ENCODE measurements at regions not wholly inside any gene's neighbourhood (a gene's known extent, or its start where the extent isn't known, plus 50 kb on each side); places are given as distances from the start of the nearest gene placed in this dataset.

DNA sequence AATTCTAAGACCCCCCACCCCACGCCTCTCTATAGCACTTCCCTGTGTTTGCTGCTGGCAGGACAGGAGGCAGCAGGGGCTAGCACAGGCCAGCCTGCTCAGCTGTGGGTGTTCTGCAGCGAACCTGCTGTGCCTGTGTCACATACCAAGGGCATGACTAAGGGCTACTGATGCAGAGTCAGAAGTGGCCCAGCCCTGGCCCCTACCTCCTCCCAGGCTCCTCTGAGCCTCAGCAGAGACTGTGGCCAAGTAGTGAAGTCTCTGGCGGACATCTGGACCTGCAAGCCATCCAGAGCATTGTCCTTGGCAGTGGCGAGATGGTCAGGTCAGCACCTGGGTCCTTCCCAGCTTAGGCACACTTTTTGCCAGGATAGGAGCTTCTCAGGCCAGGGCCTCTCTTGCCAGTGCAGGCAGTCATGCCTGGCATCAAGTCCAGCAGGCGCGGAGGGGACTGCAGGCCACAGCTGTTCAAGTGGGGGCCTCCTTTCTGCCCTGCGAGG, 116.3 kb upstream of the RET start:
- peaks cover 0 to 26% (median 7%) of the 10 kb centered on the region in 3 donors for H3K4me1 ChIP-seq
- TF ChIP-seq, protein P1, sequence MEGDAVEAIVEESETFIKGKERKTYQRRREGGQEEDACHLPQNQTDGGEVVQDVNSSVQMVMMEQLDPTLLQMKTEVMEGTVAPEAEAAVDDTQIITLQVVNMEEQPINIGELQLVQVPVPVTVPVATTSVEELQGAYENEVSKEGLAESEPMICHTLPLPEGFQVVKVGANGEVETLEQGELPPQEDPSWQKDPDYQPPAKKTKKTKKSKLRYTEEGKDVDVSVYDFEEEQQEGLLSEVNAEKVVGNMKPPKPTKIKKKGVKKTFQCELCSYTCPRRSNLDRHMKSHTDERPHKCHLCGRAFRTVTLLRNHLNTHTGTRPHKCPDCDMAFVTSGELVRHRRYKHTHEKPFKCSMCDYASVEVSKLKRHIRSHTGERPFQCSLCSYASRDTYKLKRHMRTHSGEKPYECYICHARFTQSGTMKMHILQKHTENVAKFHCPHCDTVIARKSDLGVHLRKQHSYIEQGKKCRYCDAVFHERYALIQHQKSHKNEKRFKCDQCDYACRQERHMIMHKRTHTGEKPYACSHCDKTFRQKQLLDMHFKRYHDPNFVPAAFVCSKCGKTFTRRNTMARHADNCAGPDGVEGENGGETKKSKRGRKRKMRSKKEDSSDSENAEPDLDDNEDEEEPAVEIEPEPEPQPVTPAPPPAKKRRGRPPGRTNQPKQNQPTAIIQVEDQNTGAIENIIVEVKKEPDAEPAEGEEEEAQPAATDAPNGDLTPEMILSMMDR (IDR thresholded peaks at IDR 0.05), result no peak
- TF ChIP-seq POLR2A (IDR thresholded peaks at IDR 0.05), result no peak
- H3K27me3 ChIP-seq, result no peaks in the 10 kb centered on the region
- H3K27ac ChIP-seq, result no peak overlapping the region
- H3K4me3 ChIP-seq, result no peak overlapping the region
- 44% methylated on average over 1 of the region's 7 CpGs; no CpG with 5 or more reads in 1 of the 2 donors for WGBS, 2 donors
- no peaks in the 10 kb centered on the region for H3K36me3 ChIP-seq
- DNase-seq, result no peak
- intact Hi-C loops (cut with DNase I), result no loop called here
- no peaks in the 10 kb centered on the region for H3K9me3 ChIP-seq

GRCh38 chr10:42960991-42961795, 115.7 kb upstream of the RET start:
- Histone ChIP-seq H3K9me3 (no peaks in the 10 kb centered on the region), H3K27me3 (no peaks in the 10 kb centered on the region), H3K4me1 (peaks cover 0 to 26% (median 7%) of the 10 kb centered on the region in 3 donors), H3K27ac (no peak overlapping the region), H3K4me3 (no peak overlapping the region), H3K36me3 (no peaks in the 10 kb centered on the region)
- TF ChIP-seq, protein P1 (IDR thresholded peaks at IDR 0.05), result no peak
- no peak for TF ChIP-seq POLR2A (IDR thresholded peaks at IDR 0.05)
- WGBS, 2 donors, result 59 to 77% methylated on average over 5 to 8 of the region's 10 CpGs
- DNase-seq, result no peak
- intact Hi-C loops (cut with DNase I), result no loop called here

DNA sequence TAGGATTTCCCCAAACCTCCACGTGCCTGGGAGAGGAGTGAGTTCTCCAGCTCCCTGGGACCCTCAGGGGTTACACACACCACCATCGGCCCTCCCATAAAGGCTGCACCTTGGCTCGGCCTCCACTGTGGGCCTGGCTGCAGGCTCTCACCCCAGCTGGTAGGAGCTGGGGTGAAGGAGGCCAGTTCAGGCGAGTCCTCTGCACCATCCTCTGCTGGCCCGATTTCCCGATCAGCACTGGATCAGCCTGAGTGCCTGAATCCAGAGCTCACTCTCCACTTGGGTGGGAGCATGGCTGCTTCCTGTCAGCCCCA, 115.1 kb upstream of the RET start:
- intact Hi-C loops (cut with DNase I), result no loop called here
- TF ChIP-seq, protein P1 (IDR thresholded peaks at IDR 0.05), result no peak
- no peak for TF ChIP-seq POLR2A (IDR thresholded peaks at IDR 0.05)
- 47 to 64% methylated on average over 4 of the region's 6 CpGs for WGBS, 2 donors

GRCh38 chr10:42962110-42962901, 114.6 kb upstream of the RET start:
- H3K4me1 ChIP-seq, result peaks cover 0 to 26% (median 7%) of the 10 kb centered on the region in 3 donors
- H3K27ac ChIP-seq, result no peak overlapping the region
- intact Hi-C loops (cut with DNase I), result no loop called here
- H3K36me3 ChIP-seq, result no peaks in the 10 kb centered on the region
- WGBS, 2 donors, result 25 to 80% methylated on average over 4 to 7 of the region's 16 CpGs
- no peak for TF ChIP-seq POLR2A (IDR thresholded peaks at IDR 0.05)
- TF ChIP-seq, protein P1 (IDR thresholded peaks at IDR 0.05), result no peak
- no peak for DNase-seq
- no peaks in the 10 kb centered on the region for H3K27me3 ChIP-seq
- no peaks in the 10 kb centered on the region for H3K9me3 ChIP-seq
- H3K4me3 ChIP-seq, result no peak overlapping the region

More for the DNA sequence above, 115.1 kb upstream of the RET start:
- H3K27ac ChIP-seq, result no peak overlapping the region
- DNase-seq, result no peak
- no peak overlapping the region for H3K4me3 ChIP-seq
- H3K4me1 ChIP-seq, result peaks cover 0 to 26% (median 7%) of the 10 kb centered on the region in 3 donors
- no peaks in the 10 kb centered on the region for H3K27me3 ChIP-seq
- no peaks in the 10 kb centered on the region for H3K36me3 ChIP-seq
- H3K9me3 ChIP-seq, result no peaks in the 10 kb centered on the region

- peaks cover 0 to 26% (median 7%) of the 10 kb centered on the region in 3 donors for H3K4me1 ChIP-seq
- DNase-seq, result no peak
- no peaks in the 10 kb centered on the region for H3K36me3 ChIP-seq
- no peaks in the 10 kb centered on the region for H3K27me3 ChIP-seq
- intact Hi-C loops (cut with DNase I), result no loop called here
- H3K27ac ChIP-seq, result no peak overlapping the region
- 76 to 88% methylated on average over 4 to 5 of the region's 5 CpGs for WGBS, 2 donors
- TF ChIP-seq, protein P1 (IDR thresholded peaks at IDR 0.05), result no peak
- no peak for TF ChIP-seq POLR2A (IDR thresholded peaks at IDR 0.05)
- H3K4me3 ChIP-seq, result no peak overlapping the region
- H3K9me3 ChIP-seq, result no peaks in the 10 kb centered on the region
Observed at GRCh38 chr10:42962902-42963231, 114.0 kb upstream of the RET start.
